Immature natural killer cell (primary cell): ENCODE measurements at regions not wholly inside any gene's neighbourhood (a gene's known extent, or its start where the extent isn't known, plus 50 kb on each side); places are given as distances from the start of the nearest gene placed in this dataset.
"Not testable (repeated sequence)": the region's sequence is repeated elsewhere in the genome, so short reads cannot be mapped to it uniquely, and the experiment has no call there.

Experiments used
- DNase-seq, 3 donors: peaks; one replicate each; pipeline ENCODE4 v3.0.0; 2022; ENCODE audit warnings: mixed read lengths in 1 of 3
- H3K27ac Mint-ChIP-seq, 6 donors: one replicate each; pipeline ENCODE4 v1.8.0; 2020; ENCODE audit warnings: mixed read lengths in 6 of 6, mild to moderate bottlenecking in 5 of 6, inconsistent platforms in 4 of 6, moderate library complexity in 3 of 6
- H3K27me3 Mint-ChIP-seq, 3 donors: one replicate each; pipeline ENCODE4 v1.8.0; 2020 to 2021; ENCODE audit warnings: low read depth in 3 of 3, mild to moderate bottlenecking in 3 of 3, mixed read lengths in 3 of 3, moderate library complexity in 3 of 3, inconsistent platforms in 1 of 3
- H3K36me3 Mint-ChIP-seq, 3 donors: one replicate each; pipeline ENCODE4 v1.8.0; 2020; ENCODE audit warnings: mixed read lengths in 3 of 3, inconsistent platforms in 2 of 3, mild to moderate bottlenecking in 2 of 3
- H3K4me1 Mint-ChIP-seq, 2 donors: one replicate each; pipeline ENCODE4 v1.8.0; 2020; ENCODE audit warnings: inconsistent platforms in 2 of 2, mild to moderate bottlenecking in 2 of 2, mixed read lengths in 2 of 2, moderate library complexity in 1 of 2
- H3K4me3 Mint-ChIP-seq, 5 donors: one replicate each; pipeline ENCODE4 v1.8.0; 2020; ENCODE audit warnings: mild to moderate bottlenecking in 5 of 5, mixed read lengths in 5 of 5, inconsistent platforms in 3 of 5, moderate library complexity in 3 of 5
- H3K9me3 Mint-ChIP-seq, 6 donors: one replicate each; pipeline ENCODE4 v1.8.0; 2020; ENCODE audit warnings: mild to moderate bottlenecking in 6 of 6, mixed read lengths in 6 of 6, inconsistent platforms in 4 of 6, moderate library complexity in 3 of 6

DNA sequence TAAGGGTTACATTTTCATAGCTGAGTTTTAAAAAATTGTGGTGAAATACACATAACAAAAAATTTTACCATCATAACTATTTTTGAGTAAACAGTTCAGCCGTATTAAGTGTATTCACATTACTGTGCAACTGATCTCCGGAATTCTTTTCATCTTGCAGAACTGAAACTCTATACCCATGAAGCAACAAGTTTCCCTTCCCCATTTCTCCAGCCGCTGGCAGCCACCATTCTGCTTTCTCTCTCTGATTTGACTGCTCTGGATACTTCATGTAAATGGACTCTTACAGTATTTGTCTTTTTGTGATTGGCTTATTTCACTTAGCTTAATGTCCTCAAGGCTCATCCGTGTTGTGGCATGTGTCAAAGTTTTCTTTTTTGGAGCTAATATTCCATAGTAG lies 341.6 kb downstream of the QKI start:
- DNase-seq: no peak
- Mint-ChIP-seq H3K27me3 (peaks cover 4 to 6% (median 6%) of the 10 kb centered on the region in 3 donors), H3K9me3 (no peaks in the 10 kb centered on the region), H3K36me3 (peaks cover 0 to 14% (median 5%) of the 10 kb centered on the region in 3 donors), H3K27ac (peak overlapping the region in 1 of 6 donors; percentile 6), H3K4me3 (no peak overlapping the region), H3K4me1 (peaks cover 35 to 64% of the 10 kb centered on the region in 2 donors)

DNA sequence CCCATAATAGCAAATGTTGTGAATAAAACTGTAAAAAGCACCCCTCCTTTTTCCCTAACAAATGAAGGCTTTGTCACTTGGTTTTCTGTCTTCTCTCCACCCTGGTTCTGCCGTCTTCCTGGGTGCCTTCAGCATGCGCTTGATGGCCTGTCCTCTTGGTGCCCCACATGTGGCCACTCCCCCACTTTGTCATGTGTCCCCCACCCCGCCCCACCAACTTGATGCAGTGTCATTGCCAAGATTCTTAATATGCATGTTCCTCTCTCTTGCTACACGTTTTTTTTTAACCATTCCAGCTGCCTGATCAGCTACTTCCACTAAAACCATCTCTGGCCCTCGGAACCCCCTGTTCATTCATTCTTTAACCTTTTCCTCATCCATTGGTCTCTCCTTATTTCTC lies 340.3 kb downstream of the QKI start:
- H3K27ac Mint-ChIP-seq: no peak overlapping the region

DNA sequence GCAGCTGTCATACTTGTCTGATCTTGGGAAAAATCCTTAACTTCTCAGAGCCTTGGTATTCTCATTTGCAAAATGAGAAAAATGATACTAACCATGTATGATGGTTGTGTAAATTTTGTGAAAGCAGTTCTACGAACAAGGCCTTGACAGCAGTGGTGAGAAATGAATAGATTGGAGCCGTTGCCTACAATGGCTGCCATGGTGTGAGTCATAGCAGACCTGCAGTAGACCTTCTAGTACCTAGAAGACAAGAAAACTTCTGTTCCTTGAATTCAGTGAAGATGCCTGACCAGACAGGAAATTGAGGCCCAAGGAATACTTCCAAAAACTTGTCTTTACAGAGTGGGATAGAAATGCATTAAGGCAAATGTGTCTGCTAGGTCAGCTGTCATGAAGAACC lies 338.9 kb downstream of the QKI start:
- H3K27ac Mint-ChIP-seq: peak overlapping the region in 3 of 6 donors; percentile 24 to 44 (median 31)
- DNase-seq: no peak
- H3K4me1 Mint-ChIP-seq: peaks cover 52 to 75% of the 10 kb centered on the region in 2 donors

More for the DNA sequence above, 340.3 kb downstream of the QKI start:
- peaks cover 47 to 76% of the 10 kb centered on the region in 2 donors for H3K4me1 Mint-ChIP-seq
- peaks cover 0 to 14% (median 5%) of the 10 kb centered on the region in 3 donors for H3K36me3 Mint-ChIP-seq
- no peaks in the 10 kb centered on the region for H3K9me3 Mint-ChIP-seq
- H3K4me3 Mint-ChIP-seq: peak overlapping the region in 1 of 5 donors; percentile 28
- DNase-seq: no peak
- H3K27me3 Mint-ChIP-seq: peaks cover 5 to 14% (median 6%) of the 10 kb centered on the region in 3 donors

DNA sequence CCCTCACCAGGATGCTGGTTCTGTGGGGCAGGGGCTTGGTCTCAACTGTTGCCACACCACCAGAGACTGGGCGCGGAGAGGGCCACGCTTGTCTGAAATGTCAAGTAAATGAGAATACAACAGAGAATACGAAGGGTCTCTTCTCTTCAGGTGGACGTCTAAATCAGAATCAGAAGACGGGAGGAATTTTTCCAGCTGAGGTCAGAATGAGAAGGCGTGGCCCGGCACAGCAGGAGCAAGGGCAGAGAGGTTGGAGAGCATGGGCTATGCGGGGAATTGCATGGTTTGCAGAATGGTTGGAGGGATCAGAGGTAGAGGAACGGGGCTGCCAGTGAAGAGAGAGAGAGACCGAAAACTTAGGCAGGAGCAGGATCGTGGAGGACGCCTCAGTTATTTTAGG lies 337.9 kb downstream of the QKI start:
- peaks cover 51 to 74% of the 10 kb centered on the region in 2 donors for H3K4me1 Mint-ChIP-seq
- H3K36me3 Mint-ChIP-seq: peaks cover 0 to 10% (median 5%) of the 10 kb centered on the region in 3 donors
- peak overlapping the region in 5 of 6 donors; percentile 82 to 95 (median 93) for H3K27ac Mint-ChIP-seq
- DNase-seq: no peak
- H3K9me3 Mint-ChIP-seq: no peaks in the 10 kb centered on the region
- peaks cover 2 to 13% (median 5%) of the 10 kb centered on the region in 3 donors for H3K27me3 Mint-ChIP-seq
- H3K4me3 Mint-ChIP-seq: peak overlapping the region; percentile 50 to 87 (median 76)

More for the DNA sequence above, 338.9 kb downstream of the QKI start:
- Mint-ChIP-seq H3K4me3 (peak overlapping the region in 1 of 5 donors; percentile 15), H3K27me3 (peaks cover 3 to 15% (median 6%) of the 10 kb centered on the region in 3 donors), H3K9me3 (no peaks in the 10 kb centered on the region), H3K36me3 (peaks cover 0 to 14% (median 5%) of the 10 kb centered on the region in 3 donors)

DNA sequence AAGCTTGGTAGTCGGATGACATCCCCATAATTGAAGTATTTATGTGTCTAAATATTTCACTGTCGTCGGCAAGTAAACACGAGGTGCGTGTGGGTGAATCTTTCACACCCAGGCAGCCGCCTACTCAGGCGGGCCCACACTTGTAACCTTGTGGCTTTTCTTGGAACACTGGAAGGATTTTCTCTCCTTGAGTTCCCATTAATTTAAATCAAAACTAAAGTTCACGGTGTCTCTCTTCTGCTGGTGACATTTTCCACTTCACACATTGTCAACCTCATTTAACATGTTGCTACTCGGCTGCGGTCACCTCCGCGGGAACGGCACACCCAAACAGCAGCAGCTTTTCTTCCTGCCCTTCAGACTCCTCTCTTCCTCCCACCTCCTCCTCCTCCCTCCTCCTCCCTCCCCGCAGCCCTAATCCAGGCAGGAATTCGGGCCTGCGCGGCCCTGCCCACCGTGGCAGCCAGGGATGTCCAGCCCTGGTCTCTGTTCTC lies 336.6 kb downstream of the QKI start:
- H3K4me3 Mint-ChIP-seq: peak overlapping the region; percentile 72 to 91 (median 81)
- no peaks in the 10 kb centered on the region for H3K9me3 Mint-ChIP-seq
- peak; percentile 75 to 79 (median 75) for DNase-seq
- H3K4me1 Mint-ChIP-seq: peaks cover 57 to 79% of the 10 kb centered on the region in 2 donors
- H3K36me3 Mint-ChIP-seq: peaks cover 0 to 9% (median 5%) of the 10 kb centered on the region in 3 donors
- H3K27me3 Mint-ChIP-seq: peaks cover 2 to 13% (median 5%) of the 10 kb centered on the region in 3 donors
- peak overlapping the region; percentile 91 to 97 (median 94) for H3K27ac Mint-ChIP-seq

DNA sequence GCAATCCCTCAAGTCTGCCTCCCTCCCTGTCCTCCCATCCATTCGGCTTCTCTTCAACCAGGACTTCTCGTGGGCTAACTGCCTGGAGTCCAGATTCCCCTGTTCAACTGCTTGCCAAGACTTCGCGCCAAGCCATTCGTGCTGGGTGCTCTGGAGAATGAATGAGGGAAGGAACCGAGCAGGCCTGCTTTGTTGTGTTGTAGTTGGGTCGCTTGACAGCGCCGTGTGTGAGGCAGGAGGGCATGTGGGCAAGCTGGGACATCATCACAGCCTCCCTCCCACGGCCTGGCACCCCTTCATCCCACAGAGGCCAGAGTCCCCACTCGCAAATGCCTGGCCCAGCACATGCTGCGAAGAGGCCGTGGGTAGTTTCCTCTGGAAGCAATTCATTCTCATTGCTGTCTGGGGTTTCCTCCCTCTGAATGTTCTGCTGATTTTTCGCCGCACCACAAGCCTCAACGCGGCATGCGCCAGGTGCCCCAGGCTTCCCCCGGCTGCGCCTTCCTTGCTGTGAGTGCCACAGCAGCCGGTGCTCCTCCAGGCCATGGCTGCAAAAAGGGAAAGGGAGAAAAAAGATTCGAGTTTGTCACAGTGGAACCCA lies 336.0 kb downstream of the QKI start:
- Mint-ChIP-seq H3K4me3 (peak overlapping the region; percentile 72 to 91 (median 81)), H3K27me3 (peaks cover 4 to 13% (median 5%) of the 10 kb centered on the region in 3 donors), H3K36me3 (peaks cover 0 to 9% (median 5%) of the 10 kb centered on the region in 3 donors), H3K9me3 (no peaks in the 10 kb centered on the region), H3K4me1 (peaks cover 57 to 79% of the 10 kb centered on the region in 2 donors), H3K27ac (peak overlapping the region; percentile 91 to 97 (median 94))
- DNase-seq: peak in 1 of 3 donors; percentile 60

DNA sequence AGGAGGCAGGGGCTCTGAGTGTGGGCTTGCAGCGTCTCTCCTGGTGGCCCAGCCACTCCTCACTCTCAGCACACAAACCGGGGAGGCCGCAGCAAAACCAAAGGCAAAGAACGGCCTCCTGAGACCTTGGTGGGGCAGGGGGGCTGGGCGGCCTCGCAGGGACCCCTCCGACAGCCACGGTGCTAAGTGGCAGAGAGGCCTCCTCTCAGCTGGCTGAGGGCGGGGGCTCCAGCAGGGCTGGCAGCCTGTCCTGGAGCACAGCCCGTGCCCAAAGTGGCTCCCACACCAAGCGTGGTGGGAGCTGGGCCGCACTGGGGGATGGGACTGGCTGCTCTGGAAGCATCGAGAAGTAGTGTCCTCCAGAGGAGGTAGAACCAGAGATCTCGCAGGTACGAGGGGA lies 334.4 kb downstream of the QKI start:
- peaks cover 4 to 13% (median 5%) of the 10 kb centered on the region in 3 donors for H3K27me3 Mint-ChIP-seq
- DNase-seq: no peak
- H3K4me3 Mint-ChIP-seq: peak overlapping the region in 1 of 5 donors; percentile 44
- H3K9me3 Mint-ChIP-seq: no peaks in the 10 kb centered on the region
- H3K27ac Mint-ChIP-seq: no peak overlapping the region
- peaks cover 0 to 5% (median 5%) of the 10 kb centered on the region in 3 donors for H3K36me3 Mint-ChIP-seq
- peaks cover 57 to 74% of the 10 kb centered on the region in 2 donors for H3K4me1 Mint-ChIP-seq

DNA sequence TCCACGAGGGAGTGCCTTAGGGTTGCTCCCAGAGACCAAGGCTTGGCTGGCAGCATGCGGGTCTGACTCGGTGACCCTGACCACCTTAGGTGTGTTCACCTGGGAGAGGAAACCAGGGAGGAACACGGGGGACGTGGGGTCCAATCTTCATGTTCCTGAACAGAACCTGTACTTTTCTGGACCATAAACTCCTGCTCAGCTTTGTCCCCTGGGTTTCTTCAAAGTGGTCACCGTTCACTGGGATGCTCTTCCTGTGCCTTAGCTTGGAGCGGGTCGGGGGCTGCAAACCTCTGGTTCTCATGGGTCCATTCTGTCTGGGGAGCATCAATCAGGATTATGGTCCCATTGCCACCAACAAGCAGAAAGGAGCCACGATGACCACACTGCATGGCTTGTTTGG lies 333.5 kb downstream of the QKI start:
- peaks cover 51 to 67% of the 10 kb centered on the region in 2 donors for H3K4me1 Mint-ChIP-seq
- peaks cover 4 to 13% (median 5%) of the 10 kb centered on the region in 3 donors for H3K27me3 Mint-ChIP-seq
- no peak overlapping the region for H3K27ac Mint-ChIP-seq

DNA sequence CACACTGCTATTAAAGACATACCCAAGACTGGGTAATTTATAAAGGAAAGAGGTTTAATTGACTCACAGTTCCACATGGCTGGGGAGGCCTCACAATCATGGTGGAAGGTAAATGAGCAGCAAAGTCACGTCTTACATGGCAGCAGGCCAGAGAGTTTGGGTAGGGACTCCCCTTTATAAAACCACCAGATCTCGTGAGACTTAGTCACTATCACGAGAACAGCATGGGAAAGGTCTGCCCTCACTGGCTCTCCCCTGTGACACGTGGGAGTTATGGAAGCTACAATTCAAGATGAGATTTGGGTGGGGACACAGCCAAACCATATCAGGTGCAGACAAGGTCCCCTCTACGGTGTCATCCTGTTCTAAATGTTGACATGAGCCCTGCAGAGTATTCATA lies 332.5 kb downstream of the QKI start:
- not testable (repeated sequence) for H3K9me3 Mint-ChIP-seq, H3K36me3 Mint-ChIP-seq, DNase-seq
- Mint-ChIP-seq H3K4me1 (peaks cover 43 to 58% of the 10 kb centered on the region in 2 donors), H3K4me3 (peak overlapping the region in 1 of 5 donors; percentile 6), H3K27me3 (peaks cover 4 to 14% (median 5%) of the 10 kb centered on the region in 3 donors), H3K27ac (peak overlapping the region in 3 of 6 donors; percentile 12 to 56 (median 22))

More for the DNA sequence above, 333.5 kb downstream of the QKI start:
- peak overlapping the region in 1 of 5 donors; percentile 9 for H3K4me3 Mint-ChIP-seq
- no peaks in the 10 kb centered on the region for H3K9me3 Mint-ChIP-seq
- H3K36me3 Mint-ChIP-seq: peaks cover 0 to 5% (median 5%) of the 10 kb centered on the region in 3 donors
- no peak for DNase-seq

DNA sequence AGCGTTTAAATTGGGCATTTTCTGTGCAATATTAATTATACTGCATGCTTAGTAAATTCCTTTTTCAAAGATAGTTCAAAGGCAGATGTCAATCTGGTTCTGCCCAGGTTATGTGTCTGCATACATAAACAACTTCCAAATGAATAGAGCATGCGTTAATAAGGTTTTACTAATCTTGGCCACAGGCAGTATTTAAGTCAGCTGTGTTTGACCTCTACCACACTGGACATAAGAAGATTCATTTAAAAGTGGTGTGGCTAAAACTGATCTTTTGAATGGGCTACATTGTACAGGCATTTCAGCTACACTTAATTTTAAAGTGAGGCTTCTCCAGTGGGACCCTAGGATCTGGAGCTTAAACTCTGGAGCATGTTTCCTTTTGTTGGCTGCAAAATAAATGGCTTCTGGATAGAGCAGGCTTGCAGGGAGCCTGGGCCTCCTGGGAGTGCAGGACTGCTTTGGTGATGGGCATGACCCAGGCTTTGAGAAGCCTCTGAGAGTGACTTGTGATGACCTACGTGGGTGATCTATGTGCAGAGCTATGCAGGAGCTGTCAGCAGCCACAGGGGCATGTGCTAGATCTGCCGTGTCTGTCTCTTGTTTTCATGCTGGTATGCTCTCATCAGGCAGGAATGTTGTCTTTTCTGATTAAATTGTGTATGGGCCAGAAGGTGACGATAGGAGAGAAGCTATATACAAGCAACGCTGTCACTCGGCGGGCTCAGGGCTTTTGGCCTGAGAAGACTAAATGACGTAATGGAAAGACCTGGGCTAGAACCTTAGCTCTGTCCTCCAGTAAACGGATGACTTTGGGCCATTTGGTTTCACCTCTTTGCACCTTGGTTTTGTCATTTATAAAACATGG lies 331.2 kb downstream of the QKI start:
- Mint-ChIP-seq H3K4me3 (no peak overlapping the region), H3K9me3 (no peaks in the 10 kb centered on the region), H3K27ac (peak overlapping the region in 1 of 6 donors; percentile 55), H3K36me3 (no peaks in the 10 kb centered on the region), H3K4me1 (peaks cover 30 to 45% of the 10 kb centered on the region in 2 donors), H3K27me3 (peaks cover 2 to 7% (median 5%) of the 10 kb centered on the region in 3 donors)
- DNase-seq: no peak

DNA sequence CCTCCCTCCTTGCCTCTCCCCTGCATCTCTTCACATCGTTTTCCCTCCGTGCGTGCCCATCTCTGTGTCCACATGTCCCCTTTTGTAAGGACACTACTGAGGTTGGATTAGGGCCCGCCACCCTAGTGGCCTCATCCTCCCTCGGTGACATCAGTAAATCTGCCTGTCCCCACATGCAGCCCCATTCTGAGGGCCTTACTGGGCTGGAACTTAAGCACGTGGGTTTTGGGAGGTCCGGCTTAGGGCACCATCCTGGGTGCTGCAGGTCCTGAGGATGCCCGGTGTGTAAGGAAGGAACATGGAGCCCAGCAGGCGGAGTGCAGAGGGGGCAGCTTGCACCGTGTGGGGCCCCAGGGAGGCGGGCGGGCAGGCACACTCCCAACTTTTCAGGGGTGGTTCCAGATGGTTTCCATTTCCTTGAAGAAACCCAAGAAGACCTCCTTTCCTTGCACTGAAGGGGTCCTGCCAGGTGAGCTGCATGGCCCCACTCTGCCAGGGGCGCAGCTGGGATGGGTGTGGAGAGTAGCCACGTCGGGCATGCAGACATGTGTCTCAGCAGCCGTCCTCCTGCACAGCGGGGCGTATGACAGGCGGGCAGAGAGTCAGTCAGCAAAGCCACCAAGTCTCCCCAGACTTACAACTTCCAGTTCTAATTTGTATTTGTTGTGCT lies 329.9 kb downstream of the QKI start:
- H3K4me1 Mint-ChIP-seq: peaks cover 17 to 32% of the 10 kb centered on the region in 2 donors
- DNase-seq: no peak
- H3K36me3 Mint-ChIP-seq: no peaks in the 10 kb centered on the region
- no peak overlapping the region for H3K4me3 Mint-ChIP-seq
- no peaks in the 10 kb centered on the region for H3K9me3 Mint-ChIP-seq
- H3K27ac Mint-ChIP-seq: no peak overlapping the region
- H3K27me3 Mint-ChIP-seq: peaks cover 2% of the 10 kb centered on the region in 3 donors

DNA sequence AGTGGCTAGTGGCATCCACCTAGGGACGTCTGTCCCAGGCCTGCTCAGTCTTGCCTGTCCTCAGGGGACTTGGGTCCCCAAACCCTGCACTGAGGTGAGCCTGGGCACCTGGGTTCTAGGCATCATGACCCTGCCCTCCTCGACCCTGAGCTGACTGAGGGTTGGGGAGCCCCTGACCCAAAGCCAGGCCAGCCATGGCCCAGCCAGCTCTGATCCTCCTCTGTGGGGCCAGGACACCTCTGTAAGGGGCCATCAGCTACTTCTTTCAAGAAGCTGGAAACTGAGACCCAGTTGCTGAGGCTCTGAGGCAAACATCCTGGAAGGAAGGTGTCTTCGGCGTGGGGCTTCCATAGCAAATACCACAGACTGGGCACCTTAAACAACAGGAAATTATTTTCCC lies 329.3 kb downstream of the QKI start:
- Mint-ChIP-seq H3K4me1 (peaks cover 12 to 26% of the 10 kb centered on the region in 2 donors), H3K36me3 (no peaks in the 10 kb centered on the region), H3K27ac (no peak overlapping the region), H3K9me3 (no peaks in the 10 kb centered on the region), H3K27me3 (peaks cover 0 to 2% (median 2%) of the 10 kb centered on the region in 3 donors), H3K4me3 (no peak overlapping the region)
- no peak for DNase-seq

DNA sequence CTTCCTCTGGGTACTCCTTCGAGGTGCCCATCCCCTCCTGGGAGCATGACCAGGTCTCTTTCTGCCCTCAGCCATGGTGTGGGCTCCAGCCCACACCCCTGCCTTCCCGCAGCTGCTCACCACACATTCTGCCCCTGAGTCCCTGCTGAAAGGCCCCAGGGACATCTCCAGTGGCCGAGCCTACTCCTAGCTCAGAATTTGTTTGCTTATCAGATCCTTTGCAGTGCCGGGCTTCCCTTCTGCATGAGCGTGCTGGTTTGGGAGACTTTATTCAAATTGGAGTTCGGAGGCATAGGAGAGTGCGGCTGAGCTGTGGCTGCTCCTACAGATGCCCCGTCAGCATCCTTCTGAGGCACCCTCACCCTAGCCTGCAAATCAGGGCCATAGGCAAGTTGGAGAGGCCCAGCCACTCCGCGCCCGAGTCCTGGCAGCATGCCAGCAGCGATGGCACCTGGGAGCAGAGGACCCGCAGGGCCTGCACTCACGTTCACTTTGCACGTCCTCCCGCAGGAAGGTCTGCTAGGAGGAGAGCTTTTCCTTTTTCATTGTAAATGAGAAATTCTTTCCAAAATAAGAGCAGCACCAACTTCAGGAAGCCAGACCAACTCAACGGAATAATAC lies 327.3 kb downstream of the QKI start:
- Mint-ChIP-seq H3K36me3 (no peaks in the 10 kb centered on the region), H3K4me1 (peaks cover 2 to 15% of the 10 kb centered on the region in 2 donors), H3K9me3 (no peaks in the 10 kb centered on the region), H3K27me3 (peaks cover 0 to 5% (median 2%) of the 10 kb centered on the region in 3 donors), H3K4me3 (no peak overlapping the region), H3K27ac (no peak overlapping the region)
- DNase-seq: no peak
